GM18498 (cell line): ENCODE measurements at regions not wholly inside any gene's neighbourhood (a gene's known extent, or its start where the extent isn't known, plus 50 kb on each side); places are given as distances from the start of the nearest gene placed in this dataset.

ENCODE experiments used
- ATAC-seq: cut with Tn5 transposase; IDR thresholded peaks from one replicate; pipeline ENCODE4 v1.9.1; 2021; ENCODE audit warnings: mild to moderate bottlenecking, moderate library complexity; ENCODE audit not compliant: unreplicated experiment

- no peak for ATAC-seq
Measured at GRCh38 chr11:8820401-8820800, 90.6 kb upstream of the AKIP1 start.

GRCh38 chr11:8822469-8822868 lies 88.5 kb upstream of the AKIP1 start:
- ATAC-seq: no peak

- ATAC-seq: no peak
Measured at GRCh38 chr11:8823174-8823742, 87.7 kb upstream of the AKIP1 start.

GRCh38 chr11:8826139-8826786 lies 84.7 kb upstream of the AKIP1 start:
- no peak for ATAC-seq

GRCh38 chr11:8826901-8827560 lies 84.0 kb upstream of the AKIP1 start:
- ATAC-seq: no peak

- no peak for ATAC-seq
Measured at GRCh38 chr11:8828046-8828445, 82.9 kb upstream of the AKIP1 start.

- ATAC-seq: no peak
Measured at GRCh38 chr11:8828580-8829361, 82.2 kb upstream of the AKIP1 start.

GRCh38 chr11:8829556-8829955 lies 81.4 kb upstream of the AKIP1 start:
- ATAC-seq: no peak

GRCh38 chr11:8830641-8831040 lies 80.3 kb upstream of the AKIP1 start:
- ATAC-seq: no peak

GRCh38 chr11:8831861-8832260 lies 79.1 kb upstream of the AKIP1 start:
- ATAC-seq: no peak

- ATAC-seq: peak; percentile 90
Measured at GRCh38 chr11:8832571-8833260, 78.3 kb upstream of the AKIP1 start.

GRCh38 chr11:8833568-8834315 lies 77.2 kb upstream of the AKIP1 start:
- no peak for ATAC-seq

- ATAC-seq: no peak
Measured at GRCh38 chr11:8834379-8834778, 76.6 kb upstream of the AKIP1 start.

GRCh38 chr11:8838248-8838647 lies 72.7 kb upstream of the AKIP1 start:
- ATAC-seq: no peak

GRCh38 chr11:8839306-8839956 lies 71.6 kb upstream of the AKIP1 start:
- ATAC-seq: no peak

- ATAC-seq: no peak
Measured at GRCh38 chr11:8839957-8840945, 70.7 kb upstream of the AKIP1 start.

GRCh38 chr11:8841899-8842298 lies 69.1 kb upstream of the AKIP1 start:
- no peak for ATAC-seq

- ATAC-seq: no peak
Measured at GRCh38 chr11:8858808-8859207, 52.2 kb upstream of the AKIP1 start.
